GM19467 (cell line): ENCODE measurements at regions not wholly inside any gene's neighbourhood (a gene's known extent, or its start where the extent isn't known, plus 50 kb on each side); places are given as distances from the start of the nearest gene placed in this dataset.

Experiments used
- ATAC-seq: cut with Tn5 transposase; IDR thresholded peaks from one replicate; pipeline ENCODE4 v1.9.1; 2021; ENCODE audit warnings: mild to moderate bottlenecking, moderate library complexity; ENCODE audit not compliant: unreplicated experiment

DNA sequence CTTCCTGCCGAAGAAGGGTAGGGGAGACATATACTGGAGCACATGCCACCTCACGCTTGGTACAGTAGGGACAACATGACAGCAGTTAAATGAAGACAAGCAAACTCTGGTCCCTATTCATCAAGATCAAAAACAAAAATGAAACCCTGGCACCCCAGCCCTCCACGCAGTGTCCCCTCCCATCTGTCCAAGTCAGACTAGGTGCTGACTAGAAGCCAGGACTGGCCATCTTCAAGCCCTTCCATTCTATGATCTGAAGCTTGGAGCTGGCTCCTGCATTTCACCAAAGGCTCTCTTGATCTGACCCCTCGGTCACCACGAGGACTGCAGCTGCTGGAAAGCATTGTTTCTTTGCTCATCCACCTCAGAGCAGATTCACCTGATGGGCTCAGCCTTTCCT lies 158.9 kb upstream of the GGTLC1 start:
- ATAC-seq = no peak

DNA sequence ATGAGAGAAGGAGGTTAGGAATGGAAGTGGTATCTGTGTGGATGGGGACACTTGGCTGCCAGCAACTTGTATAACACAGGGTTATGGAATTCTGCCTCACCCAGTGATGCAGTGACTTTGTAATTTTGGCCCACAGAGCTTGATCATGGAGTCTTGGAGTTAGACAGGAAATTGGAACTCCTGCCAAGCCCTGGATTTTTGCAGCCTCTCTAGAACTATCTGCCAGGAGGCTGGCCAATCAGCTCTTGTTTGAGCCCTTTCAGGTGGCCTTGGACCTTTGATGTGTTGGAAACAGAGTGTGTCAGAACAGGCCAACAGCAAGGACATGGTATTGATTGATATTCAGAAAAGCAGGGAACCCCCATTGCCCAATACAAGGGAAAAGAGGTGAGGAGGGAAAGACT lies 157.7 kb upstream of the GGTLC1 start:
- no peak for ATAC-seq

DNA sequence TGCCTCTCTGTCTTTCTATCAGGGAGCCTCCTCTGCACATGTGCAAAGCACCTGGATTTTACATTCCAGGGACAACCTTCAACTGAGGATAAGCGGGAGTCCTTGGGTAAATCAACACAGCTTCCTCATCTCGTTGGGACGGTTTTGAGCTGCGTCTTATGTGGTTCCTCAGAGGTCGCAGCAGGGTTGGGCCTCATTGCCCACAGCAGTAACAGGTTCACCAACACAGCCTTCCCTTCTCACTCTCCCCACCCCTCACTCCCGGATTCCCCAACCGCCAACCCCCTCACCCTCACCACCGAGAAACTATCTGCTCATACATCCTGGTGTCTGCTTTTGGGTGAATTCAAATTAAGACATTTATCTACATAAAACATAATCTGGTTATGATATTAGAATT lies 155.8 kb upstream of the GGTLC1 start:
- ATAC-seq = no peak

DNA sequence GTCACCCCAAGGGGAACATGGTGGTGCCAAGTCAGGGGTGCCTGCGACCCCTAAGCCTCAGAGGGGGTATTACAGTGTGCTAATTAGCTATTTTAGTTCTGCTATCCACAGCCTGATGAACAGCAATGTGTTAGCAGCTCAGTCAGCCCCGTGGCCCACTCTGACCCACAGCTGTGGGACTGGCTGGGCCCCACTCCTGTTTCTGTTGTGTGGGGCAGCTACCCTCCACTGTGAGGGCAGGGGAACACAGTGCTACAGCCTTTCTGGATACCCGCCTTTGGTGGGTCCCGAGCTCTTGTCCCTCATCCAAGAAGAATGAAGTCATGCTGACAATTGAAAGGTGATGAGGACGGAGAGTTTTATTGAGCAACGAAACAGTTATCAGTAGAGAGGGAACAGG lies 152.5 kb upstream of the GGTLC1 start:
- ATAC-seq = no peak

DNA sequence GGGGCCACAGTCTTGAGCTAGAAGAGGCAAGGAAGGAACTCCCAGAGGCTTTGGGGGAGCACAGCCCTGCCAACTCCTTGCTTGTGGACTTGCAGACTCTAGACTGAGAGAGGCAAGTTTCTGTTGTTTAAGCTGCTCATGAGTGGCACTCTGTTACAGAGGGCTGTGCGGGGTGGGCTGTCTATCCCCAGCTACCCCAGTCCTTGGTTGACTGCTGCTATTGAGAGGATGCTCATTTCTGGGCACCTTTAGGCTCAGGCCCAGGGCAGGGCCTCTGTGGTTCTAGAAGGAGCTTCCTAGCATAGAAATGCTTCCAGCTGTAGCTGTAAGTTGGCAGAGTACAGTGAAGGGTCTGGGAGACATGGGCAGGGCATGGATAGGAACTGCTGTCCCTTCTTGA lies 151.3 kb upstream of the GGTLC1 start:
- ATAC-seq = no peak

DNA sequence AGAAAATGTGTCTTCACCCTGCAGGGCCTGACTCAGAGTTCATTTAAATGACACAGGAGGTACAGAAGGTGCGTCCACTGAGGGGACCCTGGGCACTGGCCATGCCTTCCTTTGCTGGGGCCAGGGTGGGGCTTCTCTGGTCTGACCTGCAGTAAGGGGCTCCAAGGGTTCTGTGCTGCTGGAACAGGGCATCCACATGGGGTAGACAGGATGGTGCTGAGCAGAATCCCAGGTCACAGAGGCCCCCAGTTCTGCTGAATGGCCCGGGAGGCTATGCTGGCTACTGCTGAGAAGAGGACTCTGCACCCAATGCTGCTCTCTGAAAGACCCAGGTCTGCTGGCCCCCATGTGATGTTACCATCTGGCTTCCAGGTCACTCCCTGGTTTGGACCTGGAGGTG lies 150.4 kb upstream of the GGTLC1 start:
- no peak for ATAC-seq

DNA sequence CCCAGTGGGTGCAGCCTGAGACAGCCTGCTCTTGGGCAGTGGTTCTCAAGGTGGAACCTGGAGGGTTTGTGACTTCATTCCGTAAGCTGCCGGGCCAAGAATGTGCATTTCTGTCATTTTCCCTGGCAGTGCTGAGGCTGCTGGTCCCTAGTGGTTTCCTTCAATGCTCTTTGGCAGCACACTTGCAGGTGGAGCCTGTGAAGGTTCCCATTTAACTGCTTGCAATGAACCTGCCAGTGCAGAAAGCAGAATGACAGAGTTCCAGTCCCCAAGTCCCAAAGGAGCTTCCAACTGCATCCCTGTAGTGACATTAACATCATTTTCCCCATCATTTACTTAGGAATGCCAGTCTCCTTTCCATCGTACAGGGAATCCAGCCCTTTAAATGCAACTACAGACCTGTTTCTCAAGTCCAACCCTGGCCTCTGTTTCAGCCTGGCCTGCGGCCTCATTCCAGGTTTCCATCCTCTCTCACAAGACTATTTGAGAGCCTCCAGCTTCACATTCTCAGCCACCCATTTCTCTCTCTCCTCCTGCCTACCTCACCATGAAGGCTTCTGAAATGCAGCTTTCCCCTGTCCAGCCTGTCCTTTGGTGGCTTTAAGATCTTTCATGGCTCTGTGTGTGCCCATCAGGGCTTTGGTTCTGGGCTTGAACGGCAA lies 149.7 kb upstream of the GGTLC1 start:
- no peak for ATAC-seq

DNA sequence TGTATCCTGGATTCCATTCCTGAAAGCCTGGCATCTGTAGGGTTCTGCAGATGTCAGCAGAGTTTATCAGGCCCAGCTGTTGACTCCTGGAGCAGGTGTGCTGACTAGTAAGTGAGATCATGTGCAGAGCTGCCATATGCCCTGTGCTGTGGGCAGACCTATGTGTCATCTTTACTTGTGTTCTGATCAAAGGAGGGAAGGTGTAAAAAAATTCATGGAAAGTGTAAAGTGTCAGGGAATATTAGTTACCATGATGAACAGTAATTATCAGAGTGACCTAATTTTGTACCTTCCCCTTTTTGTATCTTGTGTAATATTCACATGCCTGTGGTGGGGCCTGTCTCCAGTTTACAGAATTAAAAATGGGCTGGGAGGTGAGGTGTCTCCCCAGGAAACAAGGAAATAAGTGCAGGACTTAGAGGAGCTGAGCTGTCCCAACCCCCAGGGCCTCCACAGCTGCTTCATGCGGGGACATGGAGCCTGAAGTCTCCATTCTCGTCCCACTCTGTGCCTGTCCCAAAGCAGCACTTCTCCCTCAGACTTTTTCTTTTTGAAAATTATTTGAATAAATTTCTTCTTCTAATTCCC lies 148.2 kb upstream of the GGTLC1 start:
- ATAC-seq = no peak

DNA sequence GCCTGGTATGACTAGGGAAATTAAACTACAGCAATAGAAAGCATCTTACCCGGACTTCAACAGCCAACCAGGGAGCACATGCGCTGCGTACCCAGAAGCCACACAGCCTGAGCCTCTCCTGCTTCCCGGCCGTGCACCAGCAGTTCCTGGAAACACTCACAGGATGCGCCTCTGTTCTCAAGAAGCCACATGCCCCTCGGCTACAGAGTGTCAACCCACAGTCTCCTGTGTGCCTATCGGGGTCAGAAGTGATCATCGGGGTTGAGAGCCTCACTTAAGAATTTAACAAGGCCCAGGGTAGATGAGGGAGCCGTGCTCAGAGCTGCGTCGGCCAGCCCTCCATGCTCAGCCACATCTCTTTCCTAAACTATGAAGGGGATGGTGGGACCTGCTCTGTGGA lies 147.2 kb upstream of the GGTLC1 start:
- ATAC-seq = no peak

DNA sequence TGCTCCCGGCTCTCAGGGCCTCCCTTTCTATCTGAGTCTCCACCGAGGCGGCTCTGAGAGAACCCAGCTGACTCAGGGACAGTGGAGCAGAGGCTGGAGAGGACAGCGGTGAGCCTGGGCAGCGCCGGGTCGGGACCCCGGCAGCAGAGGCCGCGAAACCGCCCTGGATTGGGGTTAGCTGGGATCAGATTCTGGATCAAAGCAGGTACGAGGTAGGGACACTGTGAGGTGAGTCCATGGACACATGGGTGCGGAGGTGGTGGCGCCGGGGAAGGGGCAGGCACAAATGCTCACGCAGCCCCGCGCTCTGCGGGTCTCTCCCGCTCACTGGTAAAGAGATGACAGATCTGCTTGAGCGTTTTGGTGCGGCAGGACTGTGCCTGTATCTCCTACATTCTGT lies 146.4 kb upstream of the GGTLC1 start:
- no peak for ATAC-seq

GRCh38 chr20:24134284-24134683 lies 145.7 kb upstream of the GGTLC1 start:
- no peak for ATAC-seq

GRCh38 chr20:24132246-24132645 lies 143.7 kb upstream of the GGTLC1 start:
- no peak for ATAC-seq

DNA sequence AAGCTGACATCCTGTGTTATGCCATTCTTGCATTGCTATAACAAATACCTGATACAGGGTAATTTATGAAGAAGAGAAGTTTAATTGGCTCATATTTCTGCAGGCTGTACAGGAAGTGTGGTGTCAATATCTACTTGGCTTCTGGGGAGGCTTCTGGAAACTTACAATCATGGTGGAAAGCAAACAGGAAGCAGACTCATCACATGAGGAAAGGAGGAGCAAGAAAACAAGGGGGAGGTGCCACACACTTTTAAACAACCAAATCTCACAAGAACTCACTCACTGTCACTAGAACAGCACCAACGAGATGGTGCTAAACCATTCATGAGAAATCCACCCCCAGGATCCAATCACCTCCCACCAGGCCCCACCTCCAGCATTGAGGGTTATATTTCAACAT lies 143.1 kb upstream of the GGTLC1 start:
- ATAC-seq = no peak

DNA sequence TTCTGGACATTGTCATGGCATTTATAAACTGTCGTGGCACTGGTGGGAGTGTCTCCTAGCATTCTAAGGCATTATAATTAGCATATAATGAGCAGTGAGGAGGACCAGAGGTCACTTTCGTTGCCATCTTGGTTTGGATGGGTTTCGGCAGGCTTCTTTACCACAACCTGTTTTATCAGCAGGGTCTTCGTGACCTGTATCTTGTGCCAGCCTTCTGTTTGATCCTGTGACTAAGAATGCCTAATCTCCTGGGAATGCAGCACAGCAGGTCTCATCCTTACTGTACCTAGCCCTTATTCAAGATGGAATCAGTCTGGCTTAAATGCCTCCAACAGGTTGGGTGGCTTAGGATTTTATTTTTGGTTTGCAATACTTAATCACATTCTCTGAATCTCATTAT lies 142.7 kb upstream of the GGTLC1 start:
- no peak for ATAC-seq

- ATAC-seq = no peak
These were observed 141.1 kb upstream of the GGTLC1 start for GRCh38 chr20:24129641-24130040.

DNA sequence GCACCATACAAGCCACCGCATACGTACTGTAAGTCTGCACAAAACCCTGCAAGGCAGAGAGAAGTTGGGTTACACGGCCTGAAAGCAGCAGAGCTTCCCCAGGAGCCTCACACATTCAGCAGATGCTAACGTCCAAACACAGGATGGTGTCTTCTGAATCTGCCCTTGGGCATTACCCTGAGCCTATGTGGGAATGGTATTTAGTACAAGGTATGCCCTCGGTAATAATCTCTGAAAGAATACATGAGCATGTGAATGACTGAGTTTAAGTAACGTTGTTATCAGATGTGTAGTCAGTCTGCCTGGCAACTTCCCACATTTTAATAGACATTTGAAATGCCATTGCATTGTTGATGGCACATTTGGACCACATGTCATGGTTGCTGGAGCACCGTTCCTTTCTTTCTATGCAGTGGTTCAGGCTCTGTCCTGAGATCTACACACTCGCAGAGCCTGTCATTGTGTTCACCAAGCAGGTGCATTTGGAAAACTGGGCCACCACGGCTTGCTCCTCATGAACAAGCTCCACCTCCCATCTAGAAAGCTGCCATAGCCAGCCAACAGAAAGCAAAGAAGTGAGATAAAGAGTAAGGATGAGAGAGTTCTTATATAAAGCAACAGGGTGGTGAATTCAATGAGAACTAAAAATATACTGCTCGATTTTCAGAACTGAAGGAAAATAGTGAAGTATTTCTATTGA lies 136.5 kb upstream of the GGTLC1 start:
- no peak for ATAC-seq

GRCh38 chr20:24124003-24124402 lies 135.4 kb upstream of the GGTLC1 start:
- ATAC-seq = no peak

DNA sequence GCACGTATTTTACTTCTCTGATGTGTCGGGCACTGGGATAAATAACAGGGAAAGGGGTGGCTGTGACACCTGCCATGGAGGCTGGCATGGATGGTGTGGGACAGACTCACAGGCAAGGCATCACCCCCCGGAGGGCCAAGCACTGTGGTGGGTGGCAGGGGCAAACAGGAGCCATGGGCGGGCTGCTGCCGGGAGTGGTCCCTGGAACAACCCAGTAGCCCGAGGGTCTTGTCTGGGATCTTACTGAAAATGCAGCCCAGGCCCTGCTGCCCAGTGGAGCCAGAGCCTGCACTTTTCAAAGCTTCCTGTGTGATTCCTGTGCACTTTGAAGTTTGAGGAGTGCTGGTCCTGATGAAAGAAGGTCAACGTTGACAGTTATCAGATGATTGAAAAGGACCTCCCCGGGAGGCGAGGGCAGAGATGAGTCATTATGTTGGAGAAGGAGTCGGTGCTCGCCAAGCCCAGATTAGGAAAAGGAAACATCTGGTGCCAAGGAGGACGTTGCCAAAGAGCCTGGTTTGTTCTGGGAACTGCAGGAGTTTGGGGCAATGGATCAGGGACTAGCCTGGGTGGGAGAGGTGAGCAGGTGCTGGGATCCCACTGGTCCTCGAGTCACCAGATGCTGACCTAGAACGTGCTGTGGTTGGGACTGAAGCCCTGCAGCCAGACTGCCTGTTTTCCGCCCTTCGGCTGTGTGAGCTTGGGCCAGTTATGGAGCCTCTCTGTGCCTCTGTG lies 130.0 kb upstream of the GGTLC1 start:
- ATAC-seq = no peak

- ATAC-seq = no peak
These were observed 129.5 kb upstream of the GGTLC1 start for GRCh38 chr20:24118034-24118433.

DNA sequence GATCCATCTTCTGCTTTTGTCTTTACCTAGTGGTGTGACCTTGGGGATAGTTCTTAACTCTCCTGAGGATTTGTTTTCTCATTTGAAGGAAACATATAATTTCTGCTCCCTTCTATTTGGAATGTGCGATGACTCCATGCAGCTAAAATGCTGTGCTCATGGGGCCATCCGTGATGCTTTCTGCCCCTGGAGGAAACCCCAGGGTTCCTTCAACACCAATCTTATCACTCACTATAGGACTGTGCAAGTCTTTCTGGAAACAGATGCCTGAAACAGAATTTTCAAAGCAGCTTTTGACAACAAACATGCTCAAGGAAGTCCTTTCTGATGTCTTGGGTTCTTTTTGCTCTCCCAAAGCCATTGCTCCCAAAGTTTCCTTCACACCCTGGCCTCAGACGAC lies 128.8 kb upstream of the GGTLC1 start:
- no peak for ATAC-seq

DNA sequence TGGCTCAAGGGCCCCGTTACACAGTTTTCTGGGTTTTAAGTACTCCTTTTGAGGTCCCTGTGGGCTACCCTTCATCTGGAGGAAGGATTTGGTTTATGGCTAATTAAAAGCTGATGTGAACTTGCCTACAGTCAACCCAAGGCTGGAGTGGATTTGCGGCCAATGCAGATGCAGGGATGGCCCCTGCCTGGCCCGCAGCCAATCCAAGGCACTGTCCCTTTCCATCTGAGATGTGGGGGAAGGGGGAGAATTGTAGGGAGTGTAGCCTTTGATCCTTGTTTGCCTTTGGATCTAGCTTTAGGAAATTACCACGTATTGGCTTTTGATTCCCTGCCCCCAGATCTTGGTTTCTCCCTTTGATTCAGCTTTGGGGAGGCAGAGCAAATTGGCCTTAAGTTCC lies 128.0 kb upstream of the GGTLC1 start:
- no peak for ATAC-seq

GRCh38 chr20:24112360-24112759 lies 123.8 kb upstream of the GGTLC1 start:
- no peak for ATAC-seq
